22Rv1 (cell line): ENCODE measurements at regions not wholly inside any gene's neighbourhood (a gene's known extent, or its start where the extent isn't known, plus 50 kb on each side); places are given as distances from the start of the nearest gene placed in this dataset.

Source experiments
- ZFX ChIP-seq: fragments of 450-650 bp; IDR thresholded peaks from 2 replicates; pipeline ENCODE4 v1.6.1; 2017; ENCODE audit warnings: antibody characterized with exemption, borderline replicate concordance
- TF ChIP-seq, protein P1 (sequence below): fragments of 450-650 bp; IDR thresholded peaks from 2 replicates; pipeline ENCODE4 v1.5.1; 2017; ENCODE audit warnings: mild to moderate bottlenecking

DNA sequence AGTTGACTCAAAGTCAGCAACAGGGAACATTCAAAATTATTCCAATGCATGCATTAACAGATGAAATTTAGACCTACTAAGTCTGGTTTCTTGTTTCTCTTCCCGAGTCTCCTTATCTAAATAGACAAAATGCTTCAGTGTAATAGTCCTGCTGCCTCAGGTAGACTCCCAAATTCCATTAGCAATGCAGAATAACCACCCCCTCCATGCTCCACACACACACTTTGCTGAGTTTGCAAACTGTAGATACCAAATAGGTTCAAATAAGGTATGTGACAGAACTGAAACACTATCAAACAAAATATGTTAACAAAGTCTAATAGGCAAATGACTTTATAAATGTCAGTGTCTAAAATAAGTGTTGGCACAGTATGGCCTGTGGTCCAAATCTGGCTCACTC, 451.1 kb upstream of the SOX5 start:
- TF ChIP-seq, protein P1, sequence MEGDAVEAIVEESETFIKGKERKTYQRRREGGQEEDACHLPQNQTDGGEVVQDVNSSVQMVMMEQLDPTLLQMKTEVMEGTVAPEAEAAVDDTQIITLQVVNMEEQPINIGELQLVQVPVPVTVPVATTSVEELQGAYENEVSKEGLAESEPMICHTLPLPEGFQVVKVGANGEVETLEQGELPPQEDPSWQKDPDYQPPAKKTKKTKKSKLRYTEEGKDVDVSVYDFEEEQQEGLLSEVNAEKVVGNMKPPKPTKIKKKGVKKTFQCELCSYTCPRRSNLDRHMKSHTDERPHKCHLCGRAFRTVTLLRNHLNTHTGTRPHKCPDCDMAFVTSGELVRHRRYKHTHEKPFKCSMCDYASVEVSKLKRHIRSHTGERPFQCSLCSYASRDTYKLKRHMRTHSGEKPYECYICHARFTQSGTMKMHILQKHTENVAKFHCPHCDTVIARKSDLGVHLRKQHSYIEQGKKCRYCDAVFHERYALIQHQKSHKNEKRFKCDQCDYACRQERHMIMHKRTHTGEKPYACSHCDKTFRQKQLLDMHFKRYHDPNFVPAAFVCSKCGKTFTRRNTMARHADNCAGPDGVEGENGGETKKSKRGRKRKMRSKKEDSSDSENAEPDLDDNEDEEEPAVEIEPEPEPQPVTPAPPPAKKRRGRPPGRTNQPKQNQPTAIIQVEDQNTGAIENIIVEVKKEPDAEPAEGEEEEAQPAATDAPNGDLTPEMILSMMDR: no peak
- TF ChIP-seq ZFX: no peak
